SH-SY5Y (cell line): ENCODE measurements at regions not wholly inside any gene's neighbourhood (a gene's known extent, or its start where the extent isn't known, plus 50 kb on each side); places are given as distances from the start of the nearest gene placed in this dataset.

Experiments
- GATA2 ChIP-seq: IDR thresholded peaks from 2 replicates; pipeline ENCODE4 v1.6.1; 2011; ENCODE audit warnings: mild to moderate bottlenecking, low read depth, low read length
- GATA3 ChIP-seq: IDR thresholded peaks from 2 replicates; pipeline ENCODE4 v1.6.1; 2011; ENCODE audit warnings: low read depth, mild to moderate bottlenecking, low read length, moderate library complexity

DNA sequence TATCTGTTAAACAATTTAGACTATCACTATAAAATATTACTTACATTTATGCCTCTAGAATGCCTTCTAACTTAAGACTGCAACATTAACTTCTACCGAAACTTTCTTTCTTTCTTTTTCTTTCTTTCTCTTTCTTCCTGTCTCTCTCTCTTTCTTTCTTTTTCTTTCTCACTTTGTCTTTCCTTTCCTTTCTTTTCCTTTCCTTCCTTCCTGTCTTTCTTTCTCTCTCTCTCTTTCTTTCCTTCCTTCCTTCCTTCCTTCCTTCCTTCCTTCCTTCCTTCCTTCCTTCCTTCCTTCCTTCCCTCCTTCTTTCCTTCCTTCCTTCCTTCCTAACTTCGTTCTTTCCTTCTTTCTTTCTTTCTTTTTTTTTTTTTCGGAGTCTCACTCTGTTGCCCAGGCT lies 1071.9 kb upstream of the ATXN8OS start:
- TF ChIP-seq GATA3, result no peak
- no peak for TF ChIP-seq GATA2
